HepG2 (cell line): ENCODE measurements at regions not wholly inside any gene's neighbourhood (a gene's known extent, or its start where the extent isn't known, plus 50 kb on each side); places are given as distances from the start of the nearest gene placed in this dataset.

Experiments used
- DR1 ChIP-seq: sonication (generic); formaldehyde crosslinking; IDR thresholded peaks from 2 replicates; pipeline ENCODE4 v1.8.0; 2021; ENCODE audit warnings: mild to moderate bottlenecking, missing genetic modification reagents, inconsistent platforms
- ELF3 ChIP-seq: IDR thresholded peaks from 2 replicates; pipeline ENCODE4 v1.6.1; 2016; ENCODE audit warnings: missing genetic modification reagents, missing compliant biosample characterization
- GABPB1 ChIP-seq: IDR thresholded peaks from 2 replicates; pipeline ENCODE4 v1.6.1; 2016; ENCODE audit warnings: mild to moderate bottlenecking, missing genetic modification reagents, moderate library complexity, missing compliant biosample characterization
- HDAC1 ChIP-seq: sonication (generic); formaldehyde crosslinking; IDR thresholded peaks from 2 replicates; pipeline ENCODE4 v1.5.1; 2020; ENCODE audit warnings: mild to moderate bottlenecking, missing genetic modification reagents
- MED1 ChIP-seq: sonication (generic); formaldehyde crosslinking; IDR thresholded peaks from 2 replicates; pipeline ENCODE4 v1.4.0; 2020; ENCODE audit warnings: missing genetic modification reagents
- RCOR2 ChIP-seq: IDR thresholded peaks from 2 replicates; pipeline ENCODE4 v1.6.1; 2016; ENCODE audit warnings: missing biosample characterization, missing genetic modification reagents
- SIX4 ChIP-seq: sonication (generic); formaldehyde crosslinking; IDR thresholded peaks from 2 replicates; pipeline ENCODE4 v1.4.0; 2020; ENCODE audit warnings: missing genetic modification reagents
- TARDBP ChIP-seq: sonication (generic); formaldehyde crosslinking; IDR thresholded peaks from 2 replicates; pipeline ENCODE4 v1.8.0; 2022; ENCODE audit warnings: mild to moderate bottlenecking, missing genetic modification reagents
- ZNF589 ChIP-seq: sonication (generic); formaldehyde crosslinking; conservative IDR thresholded peaks from 2 replicates; pipeline ENCODE4 v1.8.0; 2022; ENCODE audit warnings: mild to moderate bottlenecking, moderate library complexity, missing genetic modification reagents
- TF ChIP-seq, protein P1 (sequence below): sonication (generic); formaldehyde crosslinking; conservative IDR thresholded peaks from 2 replicates; pipeline ENCODE4 v1.4.0; 2020; ENCODE audit warnings: mild to moderate bottlenecking, missing genetic modification reagents, moderate library complexity
- TF ChIP-seq, protein P2 (sequence below): IDR thresholded peaks from 2 replicates; pipeline ENCODE4 v1.6.1; 2016; ENCODE audit warnings: mild to moderate bottlenecking
- TF ChIP-seq, protein P3 (sequence below): sonication (generic); formaldehyde crosslinking; IDR thresholded peaks from 2 replicates; pipeline ENCODE4 v1.8.1; 2023; ENCODE audit warnings: missing genetic modification reagents, mild to moderate bottlenecking, borderline replicate concordance
- TF ChIP-seq, protein P4 (sequence below), 2 experiments: fragments of 450-650 bp in 1 of 2; sonication (generic) in 1 of 2; formaldehyde crosslinking in 1 of 2; IDR thresholded peaks; 2 replicates each; pipeline versions ENCODE4 v1.6.1 to v1.8.0; 2016 to 2022; ENCODE audit warnings: antibody characterized with exemption in 1 of 2, mild to moderate bottlenecking in 1 of 2, missing genetic modification reagents in 1 of 2

DNA sequence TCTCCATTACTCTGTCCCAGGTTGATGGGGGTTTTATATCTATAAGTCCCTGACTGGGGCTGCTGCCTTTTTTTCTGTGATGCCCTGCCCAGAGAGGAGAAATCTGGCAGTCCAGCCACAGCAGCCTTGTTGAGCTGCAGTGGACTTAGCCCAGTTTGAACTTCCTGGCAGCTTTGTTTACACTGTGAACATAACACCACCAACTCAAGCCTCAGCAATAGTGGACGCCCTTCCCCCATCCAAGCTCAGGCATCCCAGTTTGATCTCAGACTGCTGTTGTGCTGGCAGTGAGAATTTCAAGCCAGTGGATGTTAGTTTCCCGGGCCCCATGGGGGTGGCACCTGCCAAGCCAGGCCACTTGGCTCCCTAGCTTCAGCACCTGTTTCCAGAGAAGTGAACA is 298.5 kb upstream of the KDM5D start (continued):
- TF ChIP-seq, protein P1, sequence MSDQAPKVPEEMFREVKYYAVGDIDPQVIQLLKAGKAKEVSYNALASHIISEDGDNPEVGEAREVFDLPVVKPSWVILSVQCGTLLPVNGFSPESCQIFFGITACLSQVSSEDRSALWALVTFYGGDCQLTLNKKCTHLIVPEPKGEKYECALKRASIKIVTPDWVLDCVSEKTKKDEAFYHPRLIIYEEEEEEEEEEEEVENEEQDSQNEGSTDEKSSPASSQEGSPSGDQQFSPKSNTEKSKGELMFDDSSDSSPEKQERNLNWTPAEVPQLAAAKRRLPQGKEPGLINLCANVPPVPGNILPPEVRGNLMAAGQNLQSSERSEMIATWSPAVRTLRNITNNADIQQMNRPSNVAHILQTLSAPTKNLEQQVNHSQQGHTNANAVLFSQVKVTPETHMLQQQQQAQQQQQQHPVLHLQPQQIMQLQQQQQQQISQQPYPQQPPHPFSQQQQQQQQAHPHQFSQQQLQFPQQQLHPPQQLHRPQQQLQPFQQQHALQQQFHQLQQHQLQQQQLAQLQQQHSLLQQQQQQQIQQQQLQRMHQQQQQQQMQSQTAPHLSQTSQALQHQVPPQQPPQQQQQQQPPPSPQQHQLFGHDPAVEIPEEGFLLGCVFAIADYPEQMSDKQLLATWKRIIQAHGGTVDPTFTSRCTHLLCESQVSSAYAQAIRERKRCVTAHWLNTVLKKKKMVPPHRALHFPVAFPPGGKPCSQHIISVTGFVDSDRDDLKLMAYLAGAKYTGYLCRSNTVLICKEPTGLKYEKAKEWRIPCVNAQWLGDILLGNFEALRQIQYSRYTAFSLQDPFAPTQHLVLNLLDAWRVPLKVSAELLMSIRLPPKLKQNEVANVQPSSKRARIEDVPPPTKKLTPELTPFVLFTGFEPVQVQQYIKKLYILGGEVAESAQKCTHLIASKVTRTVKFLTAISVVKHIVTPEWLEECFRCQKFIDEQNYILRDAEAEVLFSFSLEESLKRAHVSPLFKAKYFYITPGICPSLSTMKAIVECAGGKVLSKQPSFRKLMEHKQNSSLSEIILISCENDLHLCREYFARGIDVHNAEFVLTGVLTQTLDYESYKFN (CRISPR knock-in tag) = peak; percentile 66
- TF ChIP-seq GABPB1 (CRISPR knock-in tag) (peak; percentile 53; the same call in 1 of the 2 replicates), HDAC1 (CRISPR knock-in tag) (0 out of 2 replicates have a peak, but pooled peaks have one; percentile 38), ELF3 (CRISPR knock-in tag) (peak; percentile 41; the same call in 1 of the 2 replicates), SIX4 (peak; percentile 80; the same call in 1 of the 2 replicates), DR1 (CRISPR knock-in tag) (no peak), MED1 (0 out of 2 replicates have a peak, but pooled peaks have one; percentile 16), RCOR2 (CRISPR knock-in tag) (no peak), TARDBP (CRISPR knock-in tag) (0 out of 2 replicates have a peak, but pooled peaks have one; percentile 18), ZNF589 (no peak)
- TF ChIP-seq, protein P2, sequence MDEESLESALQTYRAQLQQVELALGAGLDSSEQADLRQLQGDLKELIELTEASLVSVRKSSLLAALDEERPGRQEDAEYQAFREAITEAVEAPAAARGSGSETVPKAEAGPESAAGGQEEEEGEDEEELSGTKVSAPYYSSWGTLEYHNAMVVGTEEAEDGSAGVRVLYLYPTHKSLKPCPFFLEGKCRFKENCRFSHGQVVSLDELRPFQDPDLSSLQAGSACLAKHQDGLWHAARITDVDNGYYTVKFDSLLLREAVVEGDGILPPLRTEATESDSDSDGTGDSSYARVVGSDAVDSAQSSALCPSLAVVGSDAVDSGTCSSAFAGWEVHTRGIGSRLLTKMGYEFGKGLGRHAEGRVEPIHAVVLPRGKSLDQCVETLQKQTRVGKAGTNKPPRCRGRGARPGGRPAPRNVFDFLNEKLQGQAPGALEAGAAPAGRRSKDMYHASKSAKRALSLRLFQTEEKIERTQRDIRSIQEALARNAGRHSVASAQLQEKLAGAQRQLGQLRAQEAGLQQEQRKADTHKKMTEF (CRISPR knock-in tag) = 0 out of 2 replicates have a peak, but pooled peaks have one; percentile 37
- TF ChIP-seq, protein P3, sequence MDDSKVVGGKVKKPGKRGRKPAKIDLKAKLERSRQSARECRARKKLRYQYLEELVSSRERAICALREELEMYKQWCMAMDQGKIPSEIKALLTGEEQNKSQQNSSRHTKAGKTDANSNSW (CRISPR knock-in tag) = no peak
- TF ChIP-seq, protein P4, sequence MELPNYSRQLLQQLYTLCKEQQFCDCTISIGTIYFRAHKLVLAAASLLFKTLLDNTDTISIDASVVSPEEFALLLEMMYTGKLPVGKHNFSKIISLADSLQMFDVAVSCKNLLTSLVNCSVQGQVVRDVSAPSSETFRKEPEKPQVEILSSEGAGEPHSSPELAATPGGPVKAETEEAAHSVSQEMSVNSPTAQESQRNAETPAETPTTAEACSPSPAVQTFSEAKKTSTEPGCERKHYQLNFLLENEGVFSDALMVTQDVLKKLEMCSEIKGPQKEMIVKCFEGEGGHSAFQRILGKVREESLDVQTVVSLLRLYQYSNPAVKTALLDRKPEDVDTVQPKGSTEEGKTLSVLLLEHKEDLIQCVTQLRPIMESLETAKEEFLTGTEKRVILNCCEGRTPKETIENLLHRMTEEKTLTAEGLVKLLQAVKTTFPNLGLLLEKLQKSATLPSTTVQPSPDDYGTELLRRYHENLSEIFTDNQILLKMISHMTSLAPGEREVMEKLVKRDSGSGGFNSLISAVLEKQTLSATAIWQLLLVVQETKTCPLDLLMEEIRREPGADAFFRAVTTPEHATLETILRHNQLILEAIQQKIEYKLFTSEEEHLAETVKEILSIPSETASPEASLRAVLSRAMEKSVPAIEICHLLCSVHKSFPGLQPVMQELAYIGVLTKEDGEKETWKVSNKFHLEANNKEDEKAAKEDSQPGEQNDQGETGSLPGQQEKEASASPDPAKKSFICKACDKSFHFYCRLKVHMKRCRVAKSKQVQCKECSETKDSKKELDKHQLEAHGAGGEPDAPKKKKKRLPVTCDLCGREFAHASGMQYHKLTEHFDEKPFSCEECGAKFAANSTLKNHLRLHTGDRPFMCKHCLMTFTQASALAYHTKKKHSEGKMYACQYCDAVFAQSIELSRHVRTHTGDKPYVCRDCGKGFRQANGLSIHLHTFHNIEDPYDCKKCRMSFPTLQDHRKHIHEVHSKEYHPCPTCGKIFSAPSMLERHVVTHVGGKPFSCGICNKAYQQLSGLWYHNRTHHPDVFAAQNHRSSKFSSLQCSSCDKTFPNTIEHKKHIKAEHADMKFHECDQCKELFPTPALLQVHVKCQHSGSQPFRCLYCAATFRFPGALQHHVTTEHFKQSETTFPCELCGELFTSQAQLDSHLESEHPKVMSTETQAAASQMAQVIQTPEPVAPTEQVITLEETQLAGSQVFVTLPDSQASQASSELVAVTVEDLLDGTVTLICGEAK (IDR thresholded peaks at IDR 0.05) = no peak
- TF ChIP-seq, protein P4 (CRISPR knock-in tag; IDR thresholded peaks at IDR 0.05) = no peak
